Activated CD4-positive, CD25-positive, alpha-beta regulatory T cell treated with anti-CD3 and anti-CD28 coated beads, Interleukin-2, amount 50 U/mL, for 24 hours (primary cell): ENCODE measurements at regions not wholly inside any gene's neighbourhood (a gene's known extent, or its start where the extent isn't known, plus 50 kb on each side); places are given as distances from the start of the nearest gene placed in this dataset.

Source experiments
- ATAC-seq, 2 donors: fragments of 150-1000 bp; cut with Tn5 transposase; one replicate each; pipeline ENCODE4 v1.10.0; 2021; ENCODE audit warnings: mild to moderate bottlenecking in 1 of 2, moderate library complexity in 1 of 2

GRCh38 chr17:77001487-77001886, 133.3 kb downstream of the MGAT5B start:
- no peak for ATAC-seq

DNA sequence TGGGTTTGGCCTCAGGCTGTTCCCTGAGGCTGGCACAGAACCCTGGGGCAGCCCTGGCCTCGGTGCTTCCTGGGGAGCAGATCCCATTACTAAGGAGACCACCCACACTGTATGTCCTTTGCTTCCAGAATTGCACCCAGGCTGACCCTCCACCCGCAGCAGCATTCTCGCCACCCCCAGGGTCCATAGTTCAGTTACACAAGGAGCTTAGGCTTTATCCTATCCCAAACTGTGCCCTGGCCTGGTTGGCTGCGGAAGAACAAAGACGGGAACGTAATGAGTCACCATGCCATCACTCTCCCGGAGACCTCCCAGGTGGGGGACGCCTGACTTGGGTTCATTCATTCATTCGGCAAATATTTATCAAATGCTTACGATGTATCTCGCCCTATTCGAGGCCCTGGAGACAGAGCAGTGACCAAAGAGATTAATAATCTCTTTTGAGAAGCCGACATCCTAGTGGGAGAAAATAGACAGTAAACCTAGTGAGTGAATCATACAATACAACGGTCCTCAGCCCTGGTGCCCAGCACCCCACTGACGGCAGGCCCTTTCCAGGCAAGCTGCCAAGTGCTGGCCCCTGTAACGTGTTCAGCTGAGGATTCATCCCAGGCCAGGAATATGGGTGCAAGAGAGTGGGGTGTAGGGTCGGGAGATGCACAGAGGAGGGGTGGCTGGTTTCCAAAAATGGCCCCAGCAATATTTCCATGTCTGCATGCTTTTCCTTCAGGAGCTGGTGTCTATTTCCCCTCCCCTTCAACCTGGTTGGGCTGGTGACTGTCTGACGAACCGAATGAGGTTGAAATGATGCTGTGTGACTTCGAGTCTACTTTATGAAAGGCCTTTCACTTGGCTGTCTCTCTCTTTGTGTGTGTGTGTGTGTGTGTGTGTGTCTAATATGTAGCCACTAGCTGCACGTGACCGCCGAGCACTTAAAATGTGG, 134.2 kb downstream of the MGAT5B start:
- no peak for ATAC-seq

DNA sequence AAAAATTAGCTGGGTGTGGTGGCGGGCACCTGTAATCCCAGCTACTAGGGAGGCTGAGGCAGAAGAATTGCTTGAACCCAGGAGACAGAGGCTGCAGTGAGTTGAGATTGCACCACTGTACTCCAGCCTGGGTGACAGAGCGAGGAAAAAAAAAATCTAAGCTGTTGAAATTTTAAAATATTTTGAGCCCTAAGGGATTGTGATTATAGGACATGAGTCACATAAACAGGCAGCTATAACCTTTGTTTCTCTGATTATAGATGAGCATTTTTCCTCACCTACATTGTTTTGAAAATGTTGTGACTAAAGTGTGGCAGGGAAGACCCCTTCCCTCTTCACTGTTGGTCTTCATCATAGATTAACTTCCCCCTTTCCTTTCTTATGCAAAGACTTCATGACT, 135.5 kb downstream of the MGAT5B start:
- no peak for ATAC-seq

DNA sequence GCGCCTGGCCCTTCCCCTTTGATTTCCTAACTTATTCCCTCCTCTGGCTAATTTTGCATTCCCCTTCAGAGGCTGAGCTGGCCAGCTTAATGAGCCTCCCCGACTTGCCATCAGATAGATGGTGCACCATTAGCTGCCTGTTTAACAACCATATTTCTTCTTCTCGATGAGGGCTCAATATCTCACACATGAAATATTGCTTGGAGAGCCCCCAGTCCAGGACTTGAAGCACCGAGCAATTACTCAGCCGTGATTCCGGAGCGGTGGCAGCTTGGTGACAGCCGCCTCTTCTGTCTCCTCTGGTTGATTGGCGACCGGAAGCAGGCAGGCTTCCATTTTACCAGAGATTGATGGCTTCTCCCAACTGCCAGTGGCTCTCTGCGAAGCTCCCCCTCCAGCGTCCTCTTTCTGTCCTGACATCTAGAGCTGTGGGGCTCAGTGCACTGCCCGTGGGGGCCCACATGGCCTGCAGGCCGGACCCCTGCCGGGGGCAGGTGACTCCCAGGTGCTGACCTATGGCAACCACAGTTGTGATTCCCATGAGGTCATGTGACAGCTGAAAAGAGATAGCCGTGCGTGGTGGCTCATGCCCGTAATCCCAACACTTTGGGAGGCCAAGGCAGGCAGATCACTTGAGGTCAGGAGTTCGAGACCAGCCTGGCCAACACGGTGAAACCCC, 133.7 kb upstream of the SEC14L1 start:
- ATAC-seq, result no peak

- ATAC-seq, result no peak
Measured at GRCh38 chr17:77009877-77010276, 130.9 kb upstream of the SEC14L1 start.

- ATAC-seq, result no peak
Measured at GRCh38 chr17:77010667-77011066, 130.1 kb upstream of the SEC14L1 start.

GRCh38 chr17:77011173-77012011, 129.4 kb upstream of the SEC14L1 start:
- ATAC-seq, result no peak

DNA sequence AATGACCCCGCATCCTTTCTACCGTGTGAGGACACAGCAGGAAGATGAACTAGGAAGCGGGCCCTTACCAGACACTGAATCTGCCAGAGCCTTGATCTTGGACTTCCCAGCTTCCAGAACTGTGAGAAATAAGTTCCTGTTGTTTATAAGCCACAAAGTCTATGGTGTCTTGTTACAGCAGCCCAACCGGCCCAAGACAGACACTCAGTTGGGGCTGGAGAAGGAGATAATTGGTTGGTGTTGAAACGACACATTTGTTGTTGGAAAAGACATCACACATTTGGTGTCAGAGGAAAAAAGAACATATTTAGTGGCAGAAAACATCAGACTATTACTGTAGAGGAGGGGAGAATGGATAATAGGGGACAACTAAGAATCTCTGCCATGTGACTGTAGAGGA, 122.3 kb upstream of the SEC14L1 start:
- ATAC-seq, result no peak

DNA sequence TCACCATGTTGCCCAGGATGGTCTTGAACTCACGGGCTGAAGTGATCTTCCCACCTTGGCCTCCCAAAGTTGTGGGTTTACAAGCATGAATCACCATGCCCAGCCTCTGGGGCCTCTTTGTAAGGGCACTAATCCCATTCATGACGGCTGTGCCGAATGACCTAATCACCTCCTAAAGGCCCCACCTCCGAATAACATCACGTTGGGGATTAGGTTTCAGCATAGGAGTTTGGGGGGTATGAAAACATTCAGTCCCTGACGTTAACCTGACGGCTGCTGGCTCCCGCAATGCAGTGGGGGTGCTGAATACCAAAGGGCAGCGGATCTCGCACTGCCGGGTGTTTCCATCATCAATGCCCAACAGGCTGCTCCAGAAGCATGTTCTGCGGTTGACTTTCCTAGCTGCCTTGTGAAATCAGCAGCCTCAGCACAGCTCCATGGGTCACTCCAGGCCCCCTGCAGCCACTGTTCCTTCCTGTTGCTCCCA, 120.8 kb upstream of the SEC14L1 start:
- no peak for ATAC-seq

GRCh38 chr17:77020973-77021372, 119.8 kb upstream of the SEC14L1 start:
- no peak for ATAC-seq

- no peak for ATAC-seq
Measured at GRCh38 chr17:77022766-77023165, 118.0 kb upstream of the SEC14L1 start.

GRCh38 chr17:77025781-77026180, 115.0 kb upstream of the SEC14L1 start:
- no peak for ATAC-seq

DNA sequence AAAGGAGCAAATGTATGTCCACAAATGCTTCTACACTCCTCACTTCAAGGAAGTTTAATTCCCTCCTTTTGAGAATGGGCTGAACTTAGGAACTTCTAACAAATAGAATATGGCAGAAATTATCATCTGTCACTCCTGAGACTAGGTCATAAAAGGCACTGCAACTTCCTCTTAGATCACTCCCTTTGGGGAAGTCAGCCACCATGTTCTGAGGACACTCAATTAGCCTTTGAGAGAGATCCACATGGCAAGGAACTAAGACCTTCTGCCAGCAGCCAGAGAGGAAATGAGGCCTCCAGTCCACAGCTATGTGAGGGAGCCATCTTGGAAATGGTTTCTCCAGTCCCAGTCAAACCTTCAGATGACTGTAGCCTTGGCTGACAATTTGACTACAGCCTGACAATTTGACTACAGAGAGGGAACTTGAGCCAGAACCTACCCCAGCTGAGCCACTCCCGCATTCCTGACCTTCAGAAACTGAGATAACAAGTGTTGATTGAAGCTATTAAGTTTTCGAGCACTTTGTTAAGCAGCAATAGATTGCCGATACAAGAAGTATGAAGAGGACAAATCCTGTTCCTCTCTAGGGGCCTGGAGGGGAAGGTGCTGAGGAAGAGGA, 113.4 kb upstream of the SEC14L1 start:
- no peak for ATAC-seq

DNA sequence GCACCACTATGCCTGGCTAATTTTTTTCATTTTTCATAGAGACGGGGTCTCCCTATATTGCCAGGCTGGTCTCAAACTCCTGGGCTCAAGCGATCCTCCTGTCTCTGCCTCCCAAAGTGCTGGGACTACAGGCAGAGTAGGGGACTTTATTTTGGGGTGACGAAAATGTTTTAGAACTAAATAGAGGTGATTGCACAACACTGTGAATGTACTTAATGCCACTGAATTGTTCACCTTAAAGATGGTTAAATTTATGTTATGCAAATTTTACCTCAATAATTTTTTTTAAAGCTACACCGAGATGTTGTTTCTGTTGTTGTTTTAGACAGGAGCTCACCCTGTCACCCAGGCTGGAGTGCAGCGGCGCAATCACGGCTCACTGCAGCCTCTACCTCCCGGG, 111.9 kb upstream of the SEC14L1 start:
- ATAC-seq, result no peak

- no peak for ATAC-seq
Measured at GRCh38 chr17:77032929-77033328, 107.8 kb upstream of the SEC14L1 start.

GRCh38 chr17:77033892-77034404, 106.8 kb upstream of the SEC14L1 start:
- no peak for ATAC-seq

DNA sequence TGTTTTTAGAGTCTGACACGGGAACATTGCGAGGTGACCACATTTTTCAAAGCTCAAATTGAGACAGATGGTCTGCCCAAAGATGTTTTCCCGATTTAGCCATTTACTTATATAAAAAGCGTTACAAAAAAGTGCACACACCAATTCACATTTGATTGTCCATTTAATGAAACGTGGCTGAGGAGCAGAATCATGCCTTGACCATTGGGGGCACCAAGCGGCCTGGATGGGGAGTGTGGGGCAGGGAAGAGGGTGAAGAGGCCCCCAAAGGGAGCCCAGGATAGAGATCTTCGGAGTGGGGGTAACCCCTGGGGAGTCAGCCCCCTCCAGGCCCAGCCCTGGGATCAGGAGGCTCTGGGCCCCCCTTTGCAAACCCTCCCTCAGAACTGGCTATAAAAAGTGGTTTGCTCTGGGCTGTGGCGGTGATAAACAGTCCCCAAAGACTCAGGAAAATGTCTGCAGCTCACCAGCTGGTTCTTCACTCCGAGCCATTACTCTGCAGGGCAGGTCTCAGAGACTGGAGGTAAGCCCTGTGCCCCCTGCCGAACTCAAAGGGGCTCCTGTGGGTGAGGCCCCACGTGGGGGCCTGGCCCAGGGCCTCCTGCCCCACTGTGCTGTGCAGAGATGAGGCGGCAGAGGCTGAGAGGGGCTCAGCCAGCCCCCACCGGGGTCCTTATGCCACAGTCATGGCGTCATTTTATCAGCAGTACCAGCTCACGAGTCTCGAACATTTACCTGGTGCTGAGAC, 105.9 kb upstream of the SEC14L1 start:
- ATAC-seq, result no peak

DNA sequence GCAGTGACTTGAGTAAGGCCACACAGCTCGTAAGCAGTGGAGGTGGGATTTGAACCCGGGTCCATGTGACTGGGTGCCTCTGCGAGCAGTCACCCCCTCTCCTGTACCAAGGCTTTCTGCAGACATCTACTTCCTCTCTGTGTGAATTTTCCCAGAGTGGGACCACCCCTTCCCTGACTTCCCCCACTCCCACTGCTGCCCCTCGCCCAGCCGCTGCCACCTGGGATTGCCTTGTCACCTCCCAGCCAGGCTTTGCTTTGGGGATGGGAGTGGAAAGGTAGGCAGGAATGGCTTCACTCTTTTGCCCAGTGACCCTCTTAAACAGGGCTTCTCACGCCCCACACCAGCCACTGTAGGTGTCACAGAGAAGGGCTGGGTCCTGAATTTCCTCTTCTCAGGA, 105.2 kb upstream of the SEC14L1 start:
- ATAC-seq, result no peak

- no peak for ATAC-seq
Measured at GRCh38 chr17:77036136-77036840, 104.5 kb upstream of the SEC14L1 start.

DNA sequence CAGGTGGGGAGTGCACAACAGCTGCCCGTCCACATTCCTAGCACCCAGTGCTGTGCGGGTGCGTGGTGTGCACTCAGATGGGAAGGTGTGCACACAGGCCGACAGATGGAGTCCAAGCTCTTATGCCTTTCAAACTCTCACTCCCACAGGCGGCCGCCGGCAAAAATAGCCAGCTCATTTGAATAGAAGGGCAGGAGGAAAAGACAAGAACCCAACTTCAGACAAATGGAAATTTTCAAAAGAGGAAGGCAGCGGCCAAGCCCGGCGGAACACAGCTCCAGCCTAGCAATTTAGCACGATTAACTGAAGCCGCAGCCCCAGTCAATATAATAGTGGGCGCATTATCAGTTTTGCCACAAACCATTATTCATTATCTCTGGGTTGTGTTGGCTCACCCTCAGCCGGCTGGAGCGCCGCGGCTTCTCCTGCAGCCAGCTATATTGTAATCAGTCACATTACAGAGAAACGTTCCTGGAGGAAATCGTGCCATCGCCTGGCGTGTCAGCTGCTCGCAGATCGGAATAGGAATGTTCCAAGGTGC, 103.9 kb upstream of the SEC14L1 start:
- no peak for ATAC-seq

GRCh38 chr17:77037943-77038342, 102.8 kb upstream of the SEC14L1 start:
- ATAC-seq, result no peak
